Esophagus (tissue), 2 donors: ENCODE measurements at regions not wholly inside any gene's neighbourhood (a gene's known extent, or its start where the extent isn't known, plus 50 kb on each side); places are given as distances from the start of the nearest gene placed in this dataset.
"Not testable (repeated sequence)": the region's sequence is repeated elsewhere in the genome, so short reads cannot be mapped to it uniquely, and the experiment has no call there.

Experiments used
- H3K27ac ChIP-seq, 2 donors: one replicate each; pipeline ENCODE4 v1.5.1; 2013; ENCODE audit warnings: low read depth in 2 of 2, mild to moderate bottlenecking in 2 of 2, inconsistent platforms in 1 of 2, low read length in 1 of 2, moderate library complexity in 1 of 2
- H3K27me3 ChIP-seq, 2 donors: one replicate each; pipeline ENCODE4 v1.6.1; 2013; ENCODE audit warnings: low read length in 2 of 2, control low read depth in 1 of 2, mild to moderate bottlenecking in 1 of 2; ENCODE audit not compliant: insufficient read depth in 2 of 2, control insufficient read depth in 1 of 2
- H3K36me3 ChIP-seq, 2 donors: one replicate each; pipeline ENCODE4 v1.6.1; 2013; ENCODE audit warnings: low read length in 1 of 2; ENCODE audit not compliant: control insufficient read depth in 2 of 2, insufficient read depth in 2 of 2
- H3K4me1 ChIP-seq, 2 donors: one replicate each; pipeline ENCODE4 v1.6.1; 2013; ENCODE audit warnings: low read length in 1 of 2; ENCODE audit not compliant: control insufficient read depth in 2 of 2, insufficient read depth in 2 of 2
- H3K4me3 ChIP-seq, 2 donors: one replicate each; pipeline ENCODE4 v1.5.1; 2013; ENCODE audit warnings: low read length in 2 of 2, mild to moderate bottlenecking in 2 of 2, low read depth in 1 of 2, moderate library complexity in 1 of 2
- H3K9me3 ChIP-seq, 2 donors: one replicate each; pipeline ENCODE4 v1.6.1; 2013; ENCODE audit warnings: mild to moderate bottlenecking in 2 of 2, low read depth in 1 of 2, low read length in 1 of 2, moderate library complexity in 1 of 2; ENCODE audit not compliant: control insufficient read depth in 2 of 2, insufficient read depth in 1 of 2
- WGBS, 2 donors: extraction: QIAGEN DNeasy Blood & Tissue Kit; methylation state at CpG; one replicate each; pipeline ENCODE4 v1.1.7; 2013; 5-methylcytosine and 5-hydroxymethylcytosine counted together
- donor health status: healthy with polysubstance abuse.
- donor health status: Bipolar disorder and iron deficiency.

DNA sequence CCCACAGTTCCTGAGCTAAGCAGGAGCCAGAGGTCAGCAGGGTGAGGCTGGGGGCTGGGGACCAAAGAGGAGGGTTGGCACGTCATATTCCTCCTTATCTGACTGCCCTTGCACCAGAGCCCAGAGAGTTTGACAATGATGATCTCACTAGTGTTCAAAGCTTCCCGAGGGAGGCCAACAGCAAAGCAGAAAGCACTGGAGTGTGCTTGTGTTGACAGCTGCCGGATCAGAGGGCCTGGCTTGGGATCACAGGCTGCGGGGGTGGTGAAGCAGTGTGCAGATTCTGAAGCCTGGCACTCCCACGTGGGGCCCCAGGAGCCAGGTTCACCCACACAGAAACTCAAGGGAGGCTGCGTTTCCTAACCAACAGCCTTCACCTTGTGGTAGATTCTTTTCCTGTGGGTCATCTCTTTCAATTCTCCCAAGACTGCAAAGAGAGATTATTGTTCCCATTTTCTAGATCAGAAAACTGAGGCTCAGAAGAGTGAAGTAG is 89.8 kb downstream of the TRIM43 start:
- not testable (repeated sequence) for H3K27me3 ChIP-seq, H3K9me3 ChIP-seq, H3K4me1 ChIP-seq, H3K4me3 ChIP-seq, H3K36me3 ChIP-seq, H3K27ac ChIP-seq
- WGBS, 2 donors = 30 to 38% methylated on average over 4 to 6 of the region's 6 CpGs

DNA sequence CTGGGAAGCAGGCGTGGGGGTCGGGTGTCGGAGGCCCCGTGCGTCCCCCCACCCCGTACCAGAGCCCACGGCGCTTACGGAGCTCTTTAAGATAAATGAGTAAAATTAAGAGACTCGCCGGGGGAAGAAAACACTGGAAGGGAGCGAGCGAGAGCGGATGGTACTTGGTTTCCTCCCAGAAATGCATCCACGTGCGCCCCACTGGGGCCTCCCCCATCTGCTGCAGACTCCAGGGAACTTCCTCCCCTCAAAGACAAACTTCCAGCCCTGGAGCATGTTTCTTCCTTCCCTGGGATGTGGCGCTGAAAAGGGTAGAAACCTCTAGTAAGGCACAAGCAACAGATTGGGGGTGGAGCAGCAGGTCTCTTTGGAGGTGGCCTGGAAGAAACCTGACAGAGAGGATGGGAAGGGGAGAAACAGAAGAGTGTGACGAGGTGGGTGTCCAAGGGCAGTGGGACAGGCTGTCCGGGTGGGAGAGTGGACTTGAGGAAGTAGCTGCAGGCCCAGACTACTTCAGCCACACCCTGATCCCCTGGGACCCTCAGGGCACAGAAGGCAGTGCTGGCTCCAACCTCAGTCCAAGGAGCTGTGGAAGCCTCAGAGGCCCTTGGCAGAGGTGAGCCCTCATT is 91.2 kb downstream of the TRIM43 start:
- 5 to 8% methylated on average over 19 of the region's 19 CpGs for WGBS, 2 donors
- H3K27me3 ChIP-seq, H3K9me3 ChIP-seq, H3K4me1 ChIP-seq, H3K36me3 ChIP-seq: not testable (repeated sequence)
- Histone ChIP-seq H3K4me3 (peak overlapping the region; percentile 18 to 41), H3K27ac (peak overlapping the region in 1 of 2 donors; percentile 59)

DNA sequence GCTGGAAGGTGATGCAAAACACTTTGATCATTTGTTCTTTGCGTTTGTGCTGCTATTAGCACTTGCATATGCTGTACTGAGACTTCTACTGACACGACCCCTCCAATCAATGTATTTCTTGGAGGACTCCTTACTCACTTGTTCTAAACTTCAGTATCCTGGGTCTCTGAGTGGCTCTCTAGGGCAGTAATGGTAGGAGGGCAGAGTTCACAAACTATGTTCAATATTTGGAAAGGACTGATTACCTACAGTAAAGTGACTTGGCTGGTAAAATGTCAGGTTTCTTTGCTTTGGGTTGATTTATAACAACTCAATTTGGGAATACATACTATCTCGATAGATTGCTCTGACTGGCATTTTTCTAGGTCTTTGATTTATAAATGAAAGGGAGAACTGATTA is 93.7 kb downstream of the TRIM43 start:
- Histone ChIP-seq H3K27ac (no peak overlapping the region), H3K4me3 (no peak overlapping the region), H3K9me3 (no peaks in the 10 kb centered on the region), H3K4me1 (peaks cover 2 to 3% of the 10 kb centered on the region in 2 donors), H3K36me3 (no peaks in the 10 kb centered on the region), H3K27me3 (no peaks in the 10 kb centered on the region)
- 82 to 89% methylated on average over 3 of the region's 3 CpGs for WGBS, 2 donors

DNA sequence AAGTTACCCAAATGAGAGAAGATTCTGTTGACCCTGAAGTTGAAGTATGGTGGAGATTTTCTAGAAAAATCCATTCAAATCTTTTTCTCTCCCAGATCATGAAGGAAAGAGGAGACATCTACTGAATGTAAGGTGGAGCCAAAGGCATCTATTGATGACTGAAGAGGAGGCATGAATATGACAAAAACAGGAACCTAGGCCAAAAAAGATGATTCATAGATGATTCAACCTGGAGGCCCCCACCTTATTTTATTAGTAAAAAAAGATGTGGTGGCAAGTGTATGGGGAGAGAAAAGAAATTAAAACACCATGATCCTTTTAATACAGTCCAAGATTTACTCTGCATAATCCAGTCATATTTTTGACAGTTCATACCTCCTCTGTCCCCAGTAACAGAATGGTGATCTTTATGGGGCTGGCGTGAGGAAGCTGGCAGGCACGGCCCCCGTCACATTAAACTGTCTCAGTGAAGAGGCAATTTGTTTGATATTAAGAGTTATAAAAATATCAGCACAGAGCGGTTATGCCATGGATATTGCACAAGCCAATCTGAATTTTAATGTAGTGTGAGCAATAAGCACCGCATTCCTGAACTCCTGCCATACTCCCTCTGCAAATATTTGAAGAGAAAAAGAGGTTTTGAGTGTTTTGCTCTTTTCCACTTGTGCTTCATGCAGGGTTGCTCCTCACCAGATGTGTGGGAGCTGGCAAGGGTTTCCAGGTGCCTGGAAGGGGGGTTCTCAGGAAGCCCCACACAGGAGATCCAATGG is 94.4 kb downstream of the TRIM43 start:
- not testable (repeated sequence) for H3K4me1 ChIP-seq, H3K4me3 ChIP-seq, H3K27ac ChIP-seq, H3K27me3 ChIP-seq, H3K9me3 ChIP-seq, H3K36me3 ChIP-seq
- WGBS, 2 donors = 44 to 52% methylated on average over 5 of the region's 5 CpGs

DNA sequence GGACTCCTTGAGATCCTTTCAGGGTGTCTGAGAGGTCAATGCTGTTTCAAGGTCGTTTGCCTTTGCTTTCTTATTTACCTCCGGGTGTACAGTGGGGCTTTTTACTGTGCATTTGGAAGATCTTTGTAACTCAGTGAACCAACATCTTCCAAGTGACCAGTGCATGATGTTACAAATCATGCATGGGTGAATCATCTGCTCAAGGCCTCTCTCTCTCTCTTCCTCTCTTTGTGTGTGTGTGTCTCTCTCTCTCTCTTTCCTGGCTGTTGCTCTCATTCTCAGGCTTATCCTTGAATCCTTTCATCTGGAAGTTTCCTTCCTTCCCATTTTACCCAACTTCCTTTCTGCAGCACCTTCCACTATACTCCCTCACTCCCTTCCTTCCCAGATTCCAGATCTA is 96.1 kb downstream of the TRIM43 start:
- not testable (repeated sequence) for H3K4me1 ChIP-seq, H3K27me3 ChIP-seq, H3K4me3 ChIP-seq, H3K27ac ChIP-seq, H3K9me3 ChIP-seq, H3K36me3 ChIP-seq
- 48 to 60% methylated on average over 1 to 2 of the region's 2 CpGs for WGBS, 2 donors

DNA sequence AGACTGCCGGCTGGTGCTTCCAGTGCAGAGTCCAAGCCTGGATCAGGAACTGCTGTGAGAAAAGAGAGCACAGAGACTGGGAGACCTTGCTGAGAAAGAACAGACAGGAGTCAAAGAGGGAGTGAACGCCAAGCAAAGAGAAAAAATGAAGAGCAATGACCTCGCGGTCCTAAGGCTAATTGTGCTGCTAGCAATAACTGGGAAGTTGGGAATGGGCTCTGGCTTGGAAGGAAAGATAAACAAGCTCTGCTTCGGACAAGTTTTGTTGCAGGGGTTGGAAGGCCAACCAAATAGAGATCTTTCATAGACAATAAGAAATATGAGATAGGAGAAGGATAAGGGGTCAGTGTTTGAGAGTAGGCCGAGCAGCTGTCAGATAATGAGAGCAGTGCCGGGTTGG is 99.4 kb downstream of the TRIM43 start:
- not testable (repeated sequence) for H3K27me3 ChIP-seq, H3K4me1 ChIP-seq, H3K9me3 ChIP-seq, H3K36me3 ChIP-seq, H3K27ac ChIP-seq, H3K4me3 ChIP-seq
- 77 to 81% methylated on average over 7 of the region's 7 CpGs for WGBS, 2 donors

DNA sequence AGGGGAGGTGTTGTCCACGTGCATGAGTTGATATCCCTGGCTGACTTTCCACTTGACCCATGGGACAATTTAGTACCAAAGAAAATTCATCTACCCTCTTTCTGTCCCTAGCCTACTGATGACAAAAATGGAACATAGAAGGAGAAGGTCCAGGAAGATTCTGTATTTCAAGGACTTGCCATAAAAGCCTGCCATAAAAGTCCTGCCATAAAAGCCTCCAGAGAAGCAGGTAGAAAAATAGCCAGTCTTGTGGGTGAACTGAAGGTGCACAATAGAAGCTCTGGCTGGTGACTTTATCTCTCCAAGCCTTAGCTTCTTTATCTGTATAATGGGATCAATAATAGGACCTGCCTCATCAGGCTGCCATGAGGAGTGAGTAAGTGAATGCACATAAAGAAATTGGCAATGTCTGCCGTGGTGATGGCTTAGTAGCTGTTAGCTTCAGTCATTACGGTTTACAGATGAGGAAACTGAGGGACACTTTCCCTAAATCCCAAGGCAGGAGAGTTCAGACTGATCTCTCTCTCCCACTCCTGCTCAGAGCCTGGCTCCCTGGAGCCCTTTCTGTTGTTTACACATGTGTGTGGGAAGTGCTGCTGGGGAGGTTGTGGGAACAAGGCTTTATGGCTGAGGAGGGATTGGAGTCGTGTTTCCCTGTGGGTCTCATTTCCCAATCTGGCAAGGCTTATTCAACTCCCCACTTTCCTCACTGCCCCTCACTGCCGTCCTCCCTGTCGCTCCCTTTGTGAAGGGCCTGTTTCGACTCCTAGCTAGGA is 101.5 kb downstream of the TRIM43 start:
- not testable (repeated sequence) for H3K9me3 ChIP-seq, H3K4me3 ChIP-seq, H3K27ac ChIP-seq, H3K4me1 ChIP-seq, H3K27me3 ChIP-seq, H3K36me3 ChIP-seq
- WGBS, 2 donors = 78% methylated on average over 7 of the region's 7 CpGs

DNA sequence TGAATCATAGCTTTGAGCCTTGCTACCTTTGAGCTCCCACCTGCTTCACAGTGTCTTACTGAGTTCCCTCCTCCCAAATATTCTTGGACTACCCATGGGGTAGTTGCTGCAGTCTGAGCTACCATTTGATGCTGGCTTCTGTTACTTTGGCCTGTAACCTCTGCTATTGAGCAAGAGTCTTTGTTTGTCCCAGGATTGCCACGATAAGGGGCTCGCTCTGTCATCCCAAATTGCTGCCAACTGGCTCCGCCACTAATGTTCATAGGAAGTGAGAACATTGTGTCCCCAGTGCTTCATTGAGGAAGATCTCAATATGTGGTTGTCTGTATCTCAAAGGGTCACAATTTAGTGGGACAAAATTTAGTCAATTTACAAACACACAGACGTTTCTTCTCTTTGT is 103.8 kb downstream of the TRIM43 start:
- 73 to 76% methylated on average over 4 of the region's 4 CpGs for WGBS, 2 donors
- H3K27ac ChIP-seq = no peak overlapping the region
- H3K36me3 ChIP-seq = no peaks in the 10 kb centered on the region

DNA sequence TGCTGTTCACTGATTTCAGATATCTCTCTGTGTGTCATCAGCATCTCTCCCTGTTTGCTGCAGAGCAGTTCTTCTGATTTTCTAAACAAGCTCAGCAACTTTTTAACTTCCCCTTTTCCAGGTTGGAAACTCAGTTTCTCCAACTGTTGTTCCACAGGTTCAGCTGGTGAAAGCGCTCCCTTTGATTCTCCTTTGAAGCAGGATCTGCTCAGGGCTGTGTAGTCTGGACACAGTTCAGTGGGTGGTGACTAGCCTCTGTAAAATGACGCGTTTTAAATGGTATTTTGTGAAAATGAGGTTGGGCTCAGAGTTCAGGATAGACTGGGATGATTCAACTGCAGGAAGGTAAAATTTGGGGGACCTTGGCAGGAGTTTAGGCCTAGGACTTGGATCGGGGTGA is 106.3 kb downstream of the TRIM43 start:
- H3K27ac ChIP-seq = no peak overlapping the region
- no peaks in the 10 kb centered on the region for H3K4me1 ChIP-seq
- 73 to 84% methylated on average over 4 of the region's 4 CpGs for WGBS, 2 donors

More for the DNA sequence above, 103.8 kb downstream of the TRIM43 start:
- no peaks in the 10 kb centered on the region for H3K27me3 ChIP-seq
- H3K4me3 ChIP-seq = no peak overlapping the region
- H3K9me3 ChIP-seq = no peaks in the 10 kb centered on the region
- H3K4me1 ChIP-seq = no peaks in the 10 kb centered on the region

More for the DNA sequence above, 106.3 kb downstream of the TRIM43 start:
- Histone ChIP-seq H3K9me3 (no peaks in the 10 kb centered on the region), H3K4me3 (no peak overlapping the region), H3K27me3 (no peaks in the 10 kb centered on the region), H3K36me3 (no peaks in the 10 kb centered on the region)
